ENCODE measurements at regions not wholly inside any gene's neighbourhood (a gene's known extent, or its start where the extent isn't known, plus 50 kb on each side); places are given as distances from the start of the nearest gene placed in this dataset.

DNA sequence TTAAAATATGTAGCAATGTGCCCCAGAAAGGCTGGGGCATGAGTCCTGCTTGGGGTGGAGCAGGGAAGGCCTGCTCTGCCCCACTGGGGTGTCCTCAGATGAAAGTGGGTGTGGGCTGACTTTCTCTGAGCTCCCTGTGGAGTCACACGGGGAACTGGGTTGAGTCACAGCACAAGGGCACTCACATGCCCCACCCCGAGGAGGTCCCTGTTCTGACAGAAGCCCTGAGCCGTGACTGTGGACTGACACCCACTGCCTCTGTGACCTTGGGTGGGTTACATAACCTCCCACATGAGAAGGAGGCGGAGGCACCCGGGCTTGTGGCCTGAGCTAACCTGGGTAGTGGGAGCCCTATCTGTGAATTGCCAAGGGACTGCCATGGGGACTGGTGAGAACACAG lies 52.5 kb upstream of the TINAGL1 start (continued):
- TF ChIP-seq, protein P1, sequence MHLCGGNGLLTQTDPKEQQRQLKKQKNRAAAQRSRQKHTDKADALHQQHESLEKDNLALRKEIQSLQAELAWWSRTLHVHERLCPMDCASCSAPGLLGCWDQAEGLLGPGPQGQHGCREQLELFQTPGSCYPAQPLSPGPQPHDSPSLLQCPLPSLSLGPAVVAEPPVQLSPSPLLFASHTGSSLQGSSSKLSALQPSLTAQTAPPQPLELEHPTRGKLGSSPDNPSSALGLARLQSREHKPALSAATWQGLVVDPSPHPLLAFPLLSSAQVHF (CRISPR knock-in tag; IDR thresholded peaks at IDR 0.05) = no peak
- no peak for TF ChIP-seq NAIF1 (CRISPR knock-in tag; IDR thresholded peaks at IDR 0.05; ENCODE audit: borderline replicate concordance)
- no peak for TF ChIP-seq MAFK (conservative IDR thresholded peaks at IDR 0.05 in 1 of 2, IDR thresholded peaks at IDR 0.05 in 1 of 2; ENCODE audit: low read length in 2 of 2)
- TF ChIP-seq, protein P2, sequence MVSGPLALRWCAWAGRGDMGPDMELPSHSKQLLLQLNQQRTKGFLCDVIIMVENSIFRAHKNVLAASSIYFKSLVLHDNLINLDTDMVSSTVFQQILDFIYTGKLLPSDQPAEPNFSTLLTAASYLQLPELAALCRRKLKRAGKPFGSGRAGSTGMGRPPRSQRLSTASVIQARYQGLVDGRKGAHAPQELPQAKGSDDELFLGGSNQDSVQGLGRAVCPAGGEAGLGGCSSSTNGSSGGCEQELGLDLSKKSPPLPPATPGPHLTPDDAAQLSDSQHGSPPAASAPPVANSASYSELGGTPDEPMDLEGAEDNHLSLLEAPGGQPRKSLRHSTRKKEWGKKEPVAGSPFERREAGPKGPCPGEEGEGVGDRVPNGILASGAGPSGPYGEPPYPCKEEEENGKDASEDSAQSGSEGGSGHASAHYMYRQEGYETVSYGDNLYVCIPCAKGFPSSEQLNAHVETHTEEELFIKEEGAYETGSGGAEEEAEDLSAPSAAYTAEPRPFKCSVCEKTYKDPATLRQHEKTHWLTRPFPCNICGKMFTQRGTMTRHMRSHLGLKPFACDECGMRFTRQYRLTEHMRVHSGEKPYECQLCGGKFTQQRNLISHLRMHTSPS (CRISPR knock-in tag; IDR thresholded peaks at IDR 0.05; ENCODE audit: low read depth) = no peak
- no peak for TF ChIP-seq BRD4 (CRISPR knock-in tag; IDR thresholded peaks at IDR 0.05)
- no peak for TF ChIP-seq KMT2B (CRISPR knock-in tag; IDR thresholded peaks at IDR 0.05)
- no peak for TF ChIP-seq ZNF878 (CRISPR knock-in tag; IDR thresholded peaks at IDR 0.05)
- no peak for TF ChIP-seq ZBTB21 (CRISPR knock-in tag; IDR thresholded peaks at IDR 0.05)
- no peak for TF ChIP-seq ARID2 (CRISPR knock-in tag; IDR thresholded peaks at IDR 0.05; ENCODE audit: borderline replicate concordance)
- TF ChIP-seq CBX2 (IDR thresholded peaks at IDR 0.05; ENCODE audit: low read depth, low read length) = no peak
- TF ChIP-seq CBX2 (CRISPR knock-in tag; IDR thresholded peaks at IDR 0.05; ENCODE audit: low read depth) = no peak
- TF ChIP-seq ZNF253 (CRISPR knock-in tag; IDR thresholded peaks at IDR 0.05; ENCODE audit: borderline replicate concordance) = no peak
- TF ChIP-seq, protein P3, sequence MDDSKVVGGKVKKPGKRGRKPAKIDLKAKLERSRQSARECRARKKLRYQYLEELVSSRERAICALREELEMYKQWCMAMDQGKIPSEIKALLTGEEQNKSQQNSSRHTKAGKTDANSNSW (CRISPR knock-in tag; IDR thresholded peaks at IDR 0.05; ENCODE audit: borderline replicate concordance) = no peak
- no peak for TF ChIP-seq NCOR1 (IDR thresholded peaks at IDR 0.05; ENCODE audit: borderline replicate concordance, low read length)
- TF ChIP-seq NPAS2 (CRISPR knock-in tag; IDR thresholded peaks at IDR 0.05; ENCODE audit: borderline replicate concordance) = no peak
- TF ChIP-seq, protein P4, sequence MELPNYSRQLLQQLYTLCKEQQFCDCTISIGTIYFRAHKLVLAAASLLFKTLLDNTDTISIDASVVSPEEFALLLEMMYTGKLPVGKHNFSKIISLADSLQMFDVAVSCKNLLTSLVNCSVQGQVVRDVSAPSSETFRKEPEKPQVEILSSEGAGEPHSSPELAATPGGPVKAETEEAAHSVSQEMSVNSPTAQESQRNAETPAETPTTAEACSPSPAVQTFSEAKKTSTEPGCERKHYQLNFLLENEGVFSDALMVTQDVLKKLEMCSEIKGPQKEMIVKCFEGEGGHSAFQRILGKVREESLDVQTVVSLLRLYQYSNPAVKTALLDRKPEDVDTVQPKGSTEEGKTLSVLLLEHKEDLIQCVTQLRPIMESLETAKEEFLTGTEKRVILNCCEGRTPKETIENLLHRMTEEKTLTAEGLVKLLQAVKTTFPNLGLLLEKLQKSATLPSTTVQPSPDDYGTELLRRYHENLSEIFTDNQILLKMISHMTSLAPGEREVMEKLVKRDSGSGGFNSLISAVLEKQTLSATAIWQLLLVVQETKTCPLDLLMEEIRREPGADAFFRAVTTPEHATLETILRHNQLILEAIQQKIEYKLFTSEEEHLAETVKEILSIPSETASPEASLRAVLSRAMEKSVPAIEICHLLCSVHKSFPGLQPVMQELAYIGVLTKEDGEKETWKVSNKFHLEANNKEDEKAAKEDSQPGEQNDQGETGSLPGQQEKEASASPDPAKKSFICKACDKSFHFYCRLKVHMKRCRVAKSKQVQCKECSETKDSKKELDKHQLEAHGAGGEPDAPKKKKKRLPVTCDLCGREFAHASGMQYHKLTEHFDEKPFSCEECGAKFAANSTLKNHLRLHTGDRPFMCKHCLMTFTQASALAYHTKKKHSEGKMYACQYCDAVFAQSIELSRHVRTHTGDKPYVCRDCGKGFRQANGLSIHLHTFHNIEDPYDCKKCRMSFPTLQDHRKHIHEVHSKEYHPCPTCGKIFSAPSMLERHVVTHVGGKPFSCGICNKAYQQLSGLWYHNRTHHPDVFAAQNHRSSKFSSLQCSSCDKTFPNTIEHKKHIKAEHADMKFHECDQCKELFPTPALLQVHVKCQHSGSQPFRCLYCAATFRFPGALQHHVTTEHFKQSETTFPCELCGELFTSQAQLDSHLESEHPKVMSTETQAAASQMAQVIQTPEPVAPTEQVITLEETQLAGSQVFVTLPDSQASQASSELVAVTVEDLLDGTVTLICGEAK (IDR thresholded peaks at IDR 0.05) = no peak
- TF ChIP-seq, protein P4 (CRISPR knock-in tag; IDR thresholded peaks at IDR 0.05) = no peak

All from HepG2 (cell line).